Mesendoderm (in vitro differentiated cells): ENCODE measurements at regions not wholly inside any gene's neighbourhood (a gene's known extent, or its start where the extent isn't known, plus 50 kb on each side); places are given as distances from the start of the nearest gene placed in this dataset.
A peak's percentile ranks its signal among the peaks of the same experiment; 100 is the strongest.

Experiments
- DNase-seq: peaks from one replicate; pipeline ENCODE4 v3.0.0; 2013
- H2AK5ac ChIP-seq: 2 replicates; pipeline ENCODE4 v1.6.1; 2013; ENCODE audit warnings: low read length, inconsistent platforms
- H2BK120ac ChIP-seq: 2 replicates; pipeline ENCODE4 v1.6.1; 2013; ENCODE audit warnings: low read depth, mild to moderate bottlenecking, low read length, moderate library complexity, mixed read lengths
- H2BK15ac ChIP-seq: replicated peaks from 2 replicates; pipeline ENCODE4 v1.6.1; 2013; ENCODE audit warnings: low read depth, mild to moderate bottlenecking, moderate library complexity
- H2BK5ac ChIP-seq: 2 replicates; pipeline ENCODE4 v1.6.1; 2013; ENCODE audit warnings: low read length, inconsistent platforms
- H3K18ac ChIP-seq: 2 replicates; pipeline ENCODE4 v1.6.1; 2013; ENCODE audit warnings: mild to moderate bottlenecking, low read length, mixed read lengths
- H3K23ac ChIP-seq: one replicate; pipeline ENCODE4 v1.6.1; 2013; ENCODE audit warnings: low read length
- H3K27ac ChIP-seq: 2 replicates; pipeline ENCODE4 v1.5.1; 2013; ENCODE audit warnings: low read depth, mild to moderate bottlenecking, inconsistent platforms, low read length, moderate library complexity
- H3K27me3 ChIP-seq: 2 replicates; pipeline ENCODE4 v1.6.1; 2013; ENCODE audit warnings: low read length, control low read depth, mild to moderate bottlenecking, inconsistent platforms; ENCODE audit not compliant: insufficient read depth, poor library complexity
- H3K36me3 ChIP-seq: 2 replicates; pipeline ENCODE4 v1.6.1; 2013; ENCODE audit warnings: low read length, inconsistent platforms; ENCODE audit not compliant: control insufficient read depth, insufficient read depth
- H3K4ac ChIP-seq: one replicate; pipeline ENCODE4 v1.6.1; 2013; ENCODE audit warnings: low read depth, mild to moderate bottlenecking, low read length, moderate library complexity
- H3K4me1 ChIP-seq: 2 replicates; pipeline ENCODE4 v1.6.1; 2013; ENCODE audit warnings: low read depth, low read length, inconsistent platforms; ENCODE audit not compliant: control insufficient read depth
- H3K4me2 ChIP-seq: 2 replicates; pipeline ENCODE4 v1.6.1; 2013; ENCODE audit warnings: low read length
- H3K4me3 ChIP-seq: 2 replicates; pipeline ENCODE4 v1.5.1; 2013; ENCODE audit warnings: mild to moderate bottlenecking, low read length
- H3K56ac ChIP-seq: one replicate; pipeline ENCODE4 v1.6.1; 2013; ENCODE audit warnings: low read length
- H3K79me1 ChIP-seq: 2 replicates; pipeline ENCODE4 v1.6.1; 2013; ENCODE audit warnings: low read length, inconsistent platforms
- H3K79me2 ChIP-seq: 2 replicates; pipeline ENCODE4 v1.6.1; 2013; ENCODE audit warnings: mild to moderate bottlenecking, low read length; ENCODE audit not compliant: control insufficient read depth, insufficient read depth
- H3K9ac ChIP-seq: 2 replicates; pipeline ENCODE4 v1.6.1; 2013; ENCODE audit warnings: low read length, inconsistent platforms
- H4K5ac ChIP-seq: one replicate; pipeline ENCODE4 v1.6.1; 2013; ENCODE audit warnings: low read length
- H4K8ac ChIP-seq: one replicate; pipeline ENCODE4 v1.6.1; 2013; ENCODE audit warnings: low read depth, mild to moderate bottlenecking, control low read depth, low read length, moderate library complexity
- WGBS: extraction: QIAGEN DNeasy Blood & Tissue Kit; methylation state at CpG from one replicate; pipeline ENCODE4 v1.1.7; 2013; ENCODE audit warnings: low lambda C conversion rate, missing lambda C conversion rate; ENCODE audit not compliant: insufficient coverage; ENCODE audit errors: extremely low coverage; 5-methylcytosine and 5-hydroxymethylcytosine counted together

DNA sequence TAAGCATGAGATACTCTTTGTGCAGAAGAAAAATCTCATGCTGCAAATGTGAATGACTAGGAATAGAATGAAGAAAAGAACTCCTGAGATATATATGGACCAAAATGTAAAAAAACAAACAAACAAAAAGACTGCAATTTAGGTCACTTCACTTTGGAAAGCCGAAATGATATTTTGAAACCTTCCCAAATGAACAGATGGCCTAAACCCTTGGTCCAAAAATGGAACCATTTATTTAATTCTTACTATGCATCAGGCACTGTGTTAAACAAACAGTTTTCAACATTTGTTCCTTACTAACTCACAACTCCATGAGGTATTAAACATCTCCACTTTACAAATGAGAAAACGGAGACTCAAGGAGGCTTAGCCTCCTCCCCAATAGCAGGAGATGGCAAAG lies 107.5 kb downstream of the VIP start:
- WGBS, result no CpG with 5 or more reads among the region's 2 CpGs
- Histone ChIP-seq H2BK15ac (no peak overlapping the region), H3K18ac (no peak overlapping the region)

DNA sequence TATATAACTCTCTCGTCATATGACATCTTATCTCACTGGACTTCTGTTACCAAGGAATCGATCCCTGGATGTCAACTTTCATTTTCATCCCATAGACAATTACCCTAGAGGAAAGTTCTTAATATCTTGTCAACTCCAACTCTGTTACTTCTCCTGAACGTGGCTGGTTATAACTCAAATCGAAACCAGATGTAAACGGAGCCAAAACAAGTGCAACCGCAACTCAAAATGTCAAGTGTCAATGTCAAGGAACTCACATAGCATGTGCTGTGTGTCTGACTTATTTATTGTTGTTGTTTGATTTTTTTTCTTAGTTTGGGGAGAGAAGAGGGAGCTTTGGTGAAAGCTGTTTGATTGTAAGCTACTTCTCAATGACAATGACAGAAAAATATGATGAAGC lies 108.6 kb downstream of the VIP start:
- Histone ChIP-seq H3K27me3 (no peaks in the 10 kb centered on the region), H3K4me2 (no peak overlapping the region), H3K4me1 (no peaks in the 10 kb centered on the region), H4K8ac (no peak overlapping the region), H2AK5ac (no peak overlapping the region), H3K79me2 (no peaks in the 10 kb centered on the region), H3K4me3 (no peak overlapping the region), H3K4ac (no peak overlapping the region), H2BK120ac (no peak overlapping the region), H3K56ac (no peak overlapping the region), H4K5ac (no peak overlapping the region), H3K27ac (no peak overlapping the region), H3K9ac (no peak overlapping the region), H2BK15ac (no peak overlapping the region), H3K23ac (no peak overlapping the region), H2BK5ac (no peak overlapping the region), H3K18ac (no peak overlapping the region), H3K36me3 (no peaks in the 10 kb centered on the region), H3K79me1 (no peaks in the 10 kb centered on the region)
- no peak for DNase-seq
- whole genome bisulfite sequencing, result 100% methylated on average over 1 of the region's 6 CpGs

More for the DNA sequence above, 107.5 kb downstream of the VIP start:
- Histone ChIP-seq H4K5ac (no peak overlapping the region), H4K8ac (no peak overlapping the region), H2AK5ac (no peak overlapping the region), H3K27me3 (no peaks in the 10 kb centered on the region), H3K27ac (no peak overlapping the region), H3K79me2 (no peaks in the 10 kb centered on the region), H3K79me1 (no peaks in the 10 kb centered on the region), H3K56ac (no peak overlapping the region), H3K36me3 (no peaks in the 10 kb centered on the region), H2BK5ac (no peak overlapping the region), H3K9ac (no peak overlapping the region), H3K4me1 (no peaks in the 10 kb centered on the region), H3K4me2 (no peak overlapping the region), H3K4me3 (no peak overlapping the region), H2BK120ac (no peak overlapping the region), H3K4ac (no peak overlapping the region), H3K23ac (no peak overlapping the region)
- no peak for DNase-seq

DNA sequence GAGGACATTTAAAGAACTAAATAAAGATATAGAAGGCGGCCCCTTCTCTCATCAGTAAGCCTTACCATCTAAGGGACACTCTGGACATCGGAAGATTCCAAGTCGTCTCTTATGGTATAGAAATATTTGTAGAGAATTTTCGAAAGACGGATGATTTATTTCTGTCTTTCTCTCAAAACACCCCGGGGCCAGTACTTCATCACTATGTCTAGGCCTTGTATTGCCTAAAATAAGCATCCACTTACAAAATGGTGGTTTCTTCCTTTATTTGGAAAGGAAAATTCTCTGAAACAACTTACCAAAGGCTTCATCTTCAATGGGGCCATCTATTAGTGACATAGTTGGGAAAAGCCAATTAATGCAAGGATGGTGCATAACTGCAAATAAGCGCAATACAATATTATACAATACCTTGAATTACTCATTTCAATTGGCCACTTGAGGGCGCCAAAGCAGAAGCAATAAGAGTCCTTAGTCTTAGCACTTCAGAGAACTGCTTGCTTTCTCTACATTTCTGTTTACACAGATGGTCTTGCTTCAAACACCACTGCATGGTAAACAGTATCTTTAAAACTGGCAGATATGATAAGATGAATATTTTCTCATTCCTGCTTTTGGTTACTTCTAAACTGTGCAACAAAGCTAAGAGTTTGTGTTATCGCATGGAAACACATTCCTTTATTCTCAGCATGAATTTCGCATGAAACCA lies 113.2 kb downstream of the VIP start:
- Histone ChIP-seq H2BK5ac (no peak overlapping the region), H3K79me2 (no peaks in the 10 kb centered on the region), H4K8ac (no peak overlapping the region), H3K4me3 (no peak overlapping the region), H3K4me2 (no peak overlapping the region), H3K4me1 (no peaks in the 10 kb centered on the region), H3K56ac (no peak overlapping the region), H3K36me3 (no peaks in the 10 kb centered on the region), H3K27ac (no peak overlapping the region), H3K23ac (no peak overlapping the region), H3K9ac (no peak overlapping the region), H2AK5ac (no peak overlapping the region), H2BK15ac (no peak overlapping the region), H4K5ac (no peak overlapping the region), H2BK120ac (no peak overlapping the region), H3K18ac (no peak overlapping the region), H3K79me1 (no peaks in the 10 kb centered on the region), H3K4ac (no peak overlapping the region), H3K27me3 (no peaks in the 10 kb centered on the region)
- no CpG with 5 or more reads among the region's 10 CpGs for WGBS
- DNase-seq, result peak; percentile 68

DNA sequence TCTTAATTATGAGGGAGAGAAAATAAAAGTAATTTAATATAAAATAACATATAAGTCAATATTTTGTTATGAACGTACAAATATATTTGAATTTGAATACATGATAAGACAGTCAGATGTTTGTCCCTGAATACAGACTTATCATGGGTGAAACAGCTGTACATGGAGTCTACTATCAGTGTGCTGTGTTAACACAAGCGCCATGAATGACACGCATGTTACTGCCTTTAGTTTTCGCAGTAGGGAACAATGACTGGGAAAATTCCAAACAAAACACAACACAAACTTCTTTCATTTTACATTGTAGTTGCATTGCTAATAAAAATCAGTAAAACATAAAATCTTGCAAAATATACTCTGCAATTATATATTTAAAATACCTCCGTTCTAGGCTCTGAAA lies 108.6 kb downstream of the FBXO5 start:
- WGBS, result no CpG with 5 or more reads among the region's 5 CpGs

DNA sequence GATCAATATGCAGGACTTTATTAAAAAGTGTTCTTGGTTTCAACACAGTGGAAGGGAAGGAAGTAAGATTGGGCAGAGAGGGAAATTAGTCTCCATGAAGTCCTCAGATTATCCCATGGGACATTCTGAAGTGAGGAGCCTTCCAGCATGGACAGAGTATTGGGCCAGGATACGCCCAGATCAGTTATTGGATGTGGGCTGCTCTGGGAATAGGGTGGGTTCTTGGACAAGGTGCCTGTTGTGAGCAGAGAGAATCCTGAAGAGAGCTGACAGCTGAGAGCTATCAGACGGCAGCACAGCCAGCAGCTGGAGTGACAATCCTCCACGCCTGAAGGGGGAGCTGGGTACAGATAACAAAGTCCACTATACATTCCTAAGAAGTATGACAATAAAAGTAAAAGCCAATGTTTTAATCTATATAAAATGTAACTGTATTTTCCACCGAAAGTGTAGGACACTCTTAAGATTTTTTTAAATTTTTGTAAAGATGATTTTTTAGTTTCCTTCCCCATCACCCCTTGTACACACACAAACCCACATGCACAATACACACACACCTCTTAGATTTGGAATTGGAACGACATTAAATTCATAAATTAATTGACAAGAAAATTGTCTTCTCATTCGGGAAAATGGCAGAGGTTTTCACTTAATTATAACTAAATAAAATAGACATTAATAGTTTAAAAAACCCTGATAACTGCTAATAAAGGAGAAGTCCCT lies 107.8 kb downstream of the FBXO5 start:
- whole genome bisulfite sequencing, result no CpG with 5 or more reads among the region's 6 CpGs
- Histone ChIP-seq H3K27me3 (no peaks in the 10 kb centered on the region), H2BK5ac (no peak overlapping the region), H3K18ac (no peak overlapping the region), H2BK15ac (no peak overlapping the region), H3K79me2 (no peaks in the 10 kb centered on the region), H3K36me3 (no peaks in the 10 kb centered on the region), H4K5ac (no peak overlapping the region), H3K4ac (no peak overlapping the region), H3K27ac (no peak overlapping the region), H3K4me1 (no peaks in the 10 kb centered on the region), H3K23ac (no peak overlapping the region), H2BK120ac (no peak overlapping the region), H3K4me3 (no peak overlapping the region), H3K56ac (no peak overlapping the region), H3K4me2 (no peak overlapping the region), H3K9ac (no peak overlapping the region), H3K79me1 (no peaks in the 10 kb centered on the region), H4K8ac (no peak overlapping the region), H2AK5ac (no peak overlapping the region)
- no peak for DNase-seq

More for the DNA sequence above, 108.6 kb downstream of the FBXO5 start:
- Histone ChIP-seq H3K23ac (no peak overlapping the region), H3K9ac (no peak overlapping the region), H3K4me3 (no peak overlapping the region), H3K27ac (no peak overlapping the region), H3K36me3 (no peaks in the 10 kb centered on the region), H3K79me2 (no peaks in the 10 kb centered on the region), H3K4ac (no peak overlapping the region), H3K56ac (no peak overlapping the region), H3K18ac (no peak overlapping the region), H2BK15ac (no peak overlapping the region), H2AK5ac (no peak overlapping the region), H3K4me2 (no peak overlapping the region), H3K4me1 (no peaks in the 10 kb centered on the region), H3K79me1 (no peaks in the 10 kb centered on the region), H4K5ac (no peak overlapping the region), H3K27me3 (no peaks in the 10 kb centered on the region), H2BK120ac (no peak overlapping the region), H4K8ac (no peak overlapping the region), H2BK5ac (no peak overlapping the region)
- no peak for DNase-seq
